ENCODE measurements at regions not wholly inside any gene's neighbourhood (a gene's known extent, or its start where the extent isn't known, plus 50 kb on each side); places are given as distances from the start of the nearest gene placed in this dataset.

- Histone ChIP-seq H3K27ac (no peak overlapping the region), H3K4me1 (no peaks in the 10 kb centered on the region), H3K4me2 (no peak overlapping the region), H3K4me3 (no peak overlapping the region), H3K9me3 (peaks cover 17% of the 10 kb centered on the region)
- FAIRE-seq (no peak), DNase-seq (ENCODE audit: low read depth in 1 of 2, low spot score in 1 of 2) (no peak), ATAC-seq (no peak)
- ChIA-PET CTCF (interaction anchor here (1.6 kb wide), 1 partner anchor 10 kb away, joined by 7 read pairs; no protein-coding TSS in a partner anchor), POLR2A (no interaction called here)
- TF ChIP-seq POLR2A (IDR thresholded peaks at IDR 0.05; ENCODE audit: low read length) (no peak), EP300 (IDR thresholded peaks at IDR 0.05) (no peak), POLR2AphosphoS2 (conservative IDR thresholded peaks at IDR 0.05; ENCODE audit: low read length) (no peak), RFX5 (IDR thresholded peaks at IDR 0.05) (no peak), ATOH8 (CRISPR knock-in tag; IDR thresholded peaks at IDR 0.05; ENCODE audit: low read depth) (no peak), PBX3 (IDR thresholded peaks at IDR 0.05) (no peak)
These were observed 519.9 kb downstream of the RNF144A start for GRCh38 chr2:7437141-7437540.

GRCh38 chr2:7437716-7438632, 520.8 kb downstream of the RNF144A start:
- no peak overlapping the region for H3K4me2 ChIP-seq
- FAIRE-seq (no peak), ATAC-seq (no peak), DNase-seq (ENCODE audit: low read depth in 1 of 2, low spot score in 1 of 2) (no peak)
- 10% methylated on average over 9 of the region's 9 CpGs for WGBS (ENCODE audit: missing lambda C conversion rate)
- TF ChIP-seq ZFP36 (IDR thresholded peaks at IDR 0.05; ENCODE audit: borderline replicate concordance, partially characterized antibody) = no peak
- TF ChIP-seq POLR2A (IDR thresholded peaks at IDR 0.05; ENCODE audit: low read length) = no peak
- TF ChIP-seq BCL3 (IDR thresholded peaks at IDR 0.05) = no peak
- no peak for TF ChIP-seq HES2 (IDR thresholded peaks at IDR 0.05)
- no peak overlapping the region for H3K27ac ChIP-seq
- H3K4me3 ChIP-seq = no peak overlapping the region
- H3K9me3 ChIP-seq = peaks cover 9% of the 10 kb centered on the region
- no peaks in the 10 kb centered on the region for H3K4me1 ChIP-seq
- POLR2A ChIA-PET = no interaction called here
- CTCF ChIA-PET = interaction anchor here (0.6 to 1.6 kb wide), 2 partner anchors 10 to 1342 kb away, joined by 3 to 7 read pairs; no protein-coding TSS in a partner anchor

GRCh38 chr2:7438855-7439254, 521.6 kb downstream of the RNF144A start:
- ATAC-seq (no peak), DNase-seq (ENCODE audit: low read depth in 1 of 2, low spot score in 1 of 2) (no peak), FAIRE-seq (no peak)
- Histone ChIP-seq H3K27ac (no peak overlapping the region), H3K9me3 (peaks cover under 1% of the 10 kb centered on the region; the same call in 2 of the 3 replicates), H3K4me1 (no peaks in the 10 kb centered on the region), H3K4me2 (no peak overlapping the region), H3K4me3 (no peak overlapping the region)
- 2% methylated on average over 1 of the region's 1 CpG for WGBS (ENCODE audit: missing lambda C conversion rate)
- CTCF ChIA-PET = interaction anchor here (1.6 to 6.6 kb wide), 2 partner anchors 11 kb away, joined by 7 to 32 read pairs; no protein-coding TSS in a partner anchor
- no peak for TF ChIP-seq MYC (IDR thresholded peaks at IDR 0.05; ENCODE audit: borderline replicate concordance, low read length)
- TF ChIP-seq RARB (CRISPR knock-in tag; IDR thresholded peaks at IDR 0.05) = no peak
- TF ChIP-seq NFE2L2 (conservative IDR thresholded peaks at IDR 0.05; ENCODE audit: low read length) = no peak
- POLR2A ChIA-PET = no interaction called here

GRCh38 chr2:7440977-7441376, 523.8 kb downstream of the RNF144A start:
- FAIRE-seq (no peak), ATAC-seq (no peak), DNase-seq (ENCODE audit: low read depth in 1 of 2, low spot score in 1 of 2) (no peak)
- POLR2A ChIA-PET = no interaction called here
- Histone ChIP-seq H3K4me1 (no peaks in the 10 kb centered on the region), H3K27ac (no peak overlapping the region), H3K4me2 (no peak overlapping the region), H3K4me3 (no peak overlapping the region), H3K9me3 (no peaks in the 10 kb centered on the region; the same call in 2 of the 3 replicates)
- CTCF ChIA-PET = interaction anchor here (0.6 to 6.6 kb wide), 4 partner anchors 13 to 1260 kb away, joined by 3 to 32 read pairs (median 4); no protein-coding TSS in a partner anchor
- WGBS (ENCODE audit: missing lambda C conversion rate) = 30% methylated on average over 4 of the region's 4 CpGs
- TF ChIP-seq CBX2 (IDR thresholded peaks at IDR 0.05; ENCODE audit: borderline replicate concordance, low read depth) = no peak
- no peak for TF ChIP-seq RCOR1 (IDR thresholded peaks at IDR 0.05; ENCODE audit: low read depth, low read length)
- no peak for TF ChIP-seq MAZ (IDR thresholded peaks at IDR 0.05; ENCODE audit: borderline replicate concordance, low read depth, low read length)
- no peak for TF ChIP-seq HMGXB4 (CRISPR knock-in tag; IDR thresholded peaks at IDR 0.05; ENCODE audit: borderline replicate concordance)
- TF ChIP-seq HOXA7 (CRISPR knock-in tag; IDR thresholded peaks at IDR 0.05) = no peak
- TF ChIP-seq NR3C1 (IDR thresholded peaks at IDR 0.05) = no peak
- no peak for TF ChIP-seq CHD2 (IDR thresholded peaks at IDR 0.05; ENCODE audit: low read length, partially characterized antibody)
- no peak for TF ChIP-seq ZSCAN20 (CRISPR knock-in tag; IDR thresholded peaks at IDR 0.05)
- TF ChIP-seq HOXB5 (CRISPR knock-in tag; IDR thresholded peaks at IDR 0.05) = no peak
- no peak for TF ChIP-seq NPAS2 (CRISPR knock-in tag; IDR thresholded peaks at IDR 0.05; ENCODE audit: borderline replicate concordance)
- TF ChIP-seq CTCF (IDR thresholded peaks at IDR 0.05) = no peak
